ENCODE measurements at regions not wholly inside any gene's neighbourhood (a gene's known extent, or its start where the extent isn't known, plus 50 kb on each side); places are given as distances from the start of the nearest gene placed in this dataset.

- TF ChIP-seq, protein P1, sequence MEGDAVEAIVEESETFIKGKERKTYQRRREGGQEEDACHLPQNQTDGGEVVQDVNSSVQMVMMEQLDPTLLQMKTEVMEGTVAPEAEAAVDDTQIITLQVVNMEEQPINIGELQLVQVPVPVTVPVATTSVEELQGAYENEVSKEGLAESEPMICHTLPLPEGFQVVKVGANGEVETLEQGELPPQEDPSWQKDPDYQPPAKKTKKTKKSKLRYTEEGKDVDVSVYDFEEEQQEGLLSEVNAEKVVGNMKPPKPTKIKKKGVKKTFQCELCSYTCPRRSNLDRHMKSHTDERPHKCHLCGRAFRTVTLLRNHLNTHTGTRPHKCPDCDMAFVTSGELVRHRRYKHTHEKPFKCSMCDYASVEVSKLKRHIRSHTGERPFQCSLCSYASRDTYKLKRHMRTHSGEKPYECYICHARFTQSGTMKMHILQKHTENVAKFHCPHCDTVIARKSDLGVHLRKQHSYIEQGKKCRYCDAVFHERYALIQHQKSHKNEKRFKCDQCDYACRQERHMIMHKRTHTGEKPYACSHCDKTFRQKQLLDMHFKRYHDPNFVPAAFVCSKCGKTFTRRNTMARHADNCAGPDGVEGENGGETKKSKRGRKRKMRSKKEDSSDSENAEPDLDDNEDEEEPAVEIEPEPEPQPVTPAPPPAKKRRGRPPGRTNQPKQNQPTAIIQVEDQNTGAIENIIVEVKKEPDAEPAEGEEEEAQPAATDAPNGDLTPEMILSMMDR (conservative IDR thresholded peaks at IDR 0.05; ENCODE audit: low read depth, low read length): no peak
- TF ChIP-seq EZH2 (IDR thresholded peaks at IDR 0.05; ENCODE audit: low read length, unreplicated experiment) (no peak), EZH2phosphoT487 (IDR thresholded peaks at IDR 0.05; ENCODE audit: borderline replicate concordance, low read length) (no peak)
Observed at GRCh38 chr17:72427761-72428109, 306.9 kb downstream of the SOX9 start.

Measured in PC-3 (cell line).